DOHH2 (cell line): ENCODE measurements at regions not wholly inside any gene's neighbourhood (a gene's known extent, or its start where the extent isn't known, plus 50 kb on each side); places are given as distances from the start of the nearest gene placed in this dataset.

Source experiments
- EZH2phosphoT487 ChIP-seq: fragments of 200-600 bp; sonication (generic); IDR thresholded peaks from 2 replicates; pipeline ENCODE4 v1.6.1; 2017; ENCODE audit warnings: borderline replicate concordance, mild to moderate bottlenecking, antibody characterized with exemption, low read length, moderate library complexity, mixed read lengths
- TF ChIP-seq, protein P1 (sequence below): fragments of 200-600 bp; sonication (generic); IDR thresholded peaks from one replicate; pipeline ENCODE4 v1.5.1; 2014; ENCODE audit warnings: antibody characterized with exemption, mild to moderate bottlenecking, low read depth, low read length; ENCODE audit not compliant: poor library complexity, severe bottlenecking

DNA sequence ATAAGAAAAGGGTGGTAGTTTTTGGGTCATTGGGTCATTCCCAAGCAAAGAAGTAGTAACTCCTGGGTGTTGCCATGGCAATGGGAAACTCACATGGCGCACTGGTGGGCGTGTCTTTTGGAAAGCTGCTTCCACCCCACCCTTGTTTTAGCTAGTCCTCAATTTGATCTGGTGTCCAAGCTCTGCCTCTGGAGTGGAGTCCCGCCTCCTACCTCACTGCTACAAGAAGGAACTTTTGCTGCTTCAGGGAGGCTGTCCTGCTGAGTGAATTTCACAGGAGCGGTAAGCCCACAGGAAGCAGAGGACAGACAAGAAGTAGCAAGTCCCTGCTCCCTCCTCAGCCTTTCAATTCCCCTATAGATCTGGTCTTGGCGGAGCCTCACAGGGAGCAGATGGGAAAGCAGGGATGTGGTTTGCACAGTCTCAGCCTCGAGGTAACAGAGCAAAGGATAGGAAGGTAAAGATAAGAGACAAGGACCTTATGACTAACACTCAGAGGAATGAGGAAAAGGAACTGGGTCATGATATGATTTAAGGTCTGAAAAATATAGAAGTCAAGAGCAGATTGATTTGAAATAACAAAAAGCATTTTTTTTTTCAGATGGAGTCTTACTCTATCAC, 700.3 kb downstream of the TNS3 start:
- TF ChIP-seq EZH2phosphoT487 = no peak
- TF ChIP-seq, protein P1, sequence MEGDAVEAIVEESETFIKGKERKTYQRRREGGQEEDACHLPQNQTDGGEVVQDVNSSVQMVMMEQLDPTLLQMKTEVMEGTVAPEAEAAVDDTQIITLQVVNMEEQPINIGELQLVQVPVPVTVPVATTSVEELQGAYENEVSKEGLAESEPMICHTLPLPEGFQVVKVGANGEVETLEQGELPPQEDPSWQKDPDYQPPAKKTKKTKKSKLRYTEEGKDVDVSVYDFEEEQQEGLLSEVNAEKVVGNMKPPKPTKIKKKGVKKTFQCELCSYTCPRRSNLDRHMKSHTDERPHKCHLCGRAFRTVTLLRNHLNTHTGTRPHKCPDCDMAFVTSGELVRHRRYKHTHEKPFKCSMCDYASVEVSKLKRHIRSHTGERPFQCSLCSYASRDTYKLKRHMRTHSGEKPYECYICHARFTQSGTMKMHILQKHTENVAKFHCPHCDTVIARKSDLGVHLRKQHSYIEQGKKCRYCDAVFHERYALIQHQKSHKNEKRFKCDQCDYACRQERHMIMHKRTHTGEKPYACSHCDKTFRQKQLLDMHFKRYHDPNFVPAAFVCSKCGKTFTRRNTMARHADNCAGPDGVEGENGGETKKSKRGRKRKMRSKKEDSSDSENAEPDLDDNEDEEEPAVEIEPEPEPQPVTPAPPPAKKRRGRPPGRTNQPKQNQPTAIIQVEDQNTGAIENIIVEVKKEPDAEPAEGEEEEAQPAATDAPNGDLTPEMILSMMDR = no peak
